K562 (cell line): ENCODE measurements at regions not wholly inside any gene's neighbourhood (a gene's known extent, or its start where the extent isn't known, plus 50 kb on each side); places are given as distances from the start of the nearest gene placed in this dataset.

ENCODE experiments used
- ATAC-seq: fragments of 200-7000 bp; cut with Tn5 transposase; 3 replicates; pipeline ENCODE4 v1.9.1; 2020; ENCODE audit warnings: moderate library complexity
- BruUV-seq: library from RNA; stranded (reverse); fragments of 400-500 nt; replicated peaks from 2 replicates; lab custom pipeline; 2021; lab: Mats Ljungman, UMichigan
- CTCF ChIA-PET: fragments of 300-600 bp; formaldehyde crosslinking; extraction: SDS; loops from one replicate; lab custom pipeline; 2021; ENCODE audit warnings: low intra/inter-chr PET ratio; lab: Yijun Ruan, JAX
- POLR2A ChIA-PET: fragments of 300-600, 350-650 bp; sonication (Branson Sonifier 250); formaldehyde crosslinking; extraction: SDS; loops from one replicate; lab custom pipeline; 2021; ENCODE audit warnings: antibody characterized with exemption, inconsistent platforms; lab: Yijun Ruan, JAX
- DNase-seq, 4 experiments: peaks; one replicate each; pipeline versions ENCODE4 v3.0.0 to v3.0.0-alpha.2; 2011 to 2018; ENCODE audit warnings: low spot score in 3 of 4, mixed read lengths in 3 of 4; ENCODE audit errors: extremely low read depth in 1 of 4
- FAIRE-seq: peaks from 2 replicates; lab custom pipeline; 2011; peaks lifted over from hg19 to GRCh38; lab: Jason Lieb, UNC
- H2AFZ ChIP-seq: 2 replicates; pipeline ENCODE4 v1.6.0; 2011; ENCODE audit warnings: low read depth, low read length, control low read depth, inconsistent platforms
- H3K27ac ChIP-seq: fragments of 200-600 bp; 3 replicates; pipeline ENCODE4 v1.8.0; 2011; ENCODE audit warnings: low read depth, mild to moderate bottlenecking, control low read depth, inconsistent platforms, low read length, moderate library complexity, mixed read lengths; ENCODE audit errors: extremely low read depth
- H3K27me3 ChIP-seq, 2 experiments: fragments of 300-600 bp in 1 of 2; 2 replicates in 1 of 2; 3 replicates in 1 of 2; pipeline versions ENCODE4 v1.6.0 to v1.8.0; 2011; ENCODE audit warnings: inconsistent platforms in 2 of 2, low read length in 2 of 2, mild to moderate bottlenecking in 1 of 2, mixed read lengths in 1 of 2, moderate library complexity in 1 of 2; ENCODE audit not compliant: control insufficient read depth in 2 of 2, insufficient read depth in 2 of 2
- H3K36me3 ChIP-seq: fragments of 300-600 bp; 3 replicates; pipeline ENCODE4 v1.8.0; 2011; ENCODE audit warnings: mild to moderate bottlenecking, low read length, inconsistent platforms; ENCODE audit not compliant: control insufficient read depth, insufficient read depth
- H3K4me1 ChIP-seq, 2 experiments: fragments of 200-600 bp in 1 of 2; replicated peaks in 1 of 2; 2 replicates in 1 of 2; 3 replicates in 1 of 2; pipeline versions ENCODE4 v1.5.1 to v1.8.0; 2011; ENCODE audit warnings: inconsistent platforms in 2 of 2, low read length in 2 of 2, mild to moderate bottlenecking in 1 of 2, mixed read lengths in 1 of 2, moderate library complexity in 1 of 2; ENCODE audit not compliant: control insufficient read depth in 2 of 2, insufficient read depth in 2 of 2
- H3K4me2 ChIP-seq: 2 replicates; pipeline ENCODE4 v1.6.1; 2011; ENCODE audit warnings: low read length, control low read depth, inconsistent platforms, mixed read lengths; ENCODE audit not compliant: insufficient read depth
- H3K4me3 ChIP-seq: fragments of 200-600 bp; sonication (generic), shearing (Covaris generic); 2 replicates; pipeline ENCODE4 v1.5.1; 2016; ENCODE audit warnings: control low read depth, inconsistent platforms
- H3K79me2 ChIP-seq: fragments of 200-600 bp; 3 replicates; pipeline ENCODE4 v1.8.0; 2011; ENCODE audit warnings: low read length, inconsistent platforms; ENCODE audit not compliant: control insufficient read depth, insufficient read depth
- H3K9ac ChIP-seq, 2 experiments: 2 replicates each; pipeline versions ENCODE4 v1.6.0 to v1.6.1; 2011; ENCODE audit warnings: low read depth in 2 of 2, low read length in 2 of 2, control low read depth in 1 of 2, inconsistent platforms in 1 of 2, mild to moderate bottlenecking in 1 of 2, mixed read lengths in 1 of 2; ENCODE audit not compliant: insufficient read depth in 1 of 2
- H3K9me1 ChIP-seq: one replicate; pipeline ENCODE4 v1.6.0; 2011; ENCODE audit warnings: inconsistent platforms, mild to moderate bottlenecking, low read length, moderate library complexity; ENCODE audit not compliant: control insufficient read depth, insufficient read depth
- H3K9me3 ChIP-seq: replicated peaks from 2 replicates; pipeline ENCODE4 v1.5.1; 2011; ENCODE audit warnings: low read depth, low read length, inconsistent platforms; ENCODE audit not compliant: control insufficient read depth, insufficient read depth
- H4K20me1 ChIP-seq: replicated peaks from 2 replicates; pipeline ENCODE4 v1.6.1; 2011; ENCODE audit warnings: low read length, inconsistent platforms, mixed read lengths; ENCODE audit not compliant: control insufficient read depth, insufficient read depth
- GTF2A2 ChIP-seq: IDR thresholded peaks from 2 replicates; pipeline ENCODE4 v1.6.1; 2016; ENCODE audit warnings: mild to moderate bottlenecking, missing genetic modification characterization, missing compliant biosample characterization
- MAFG ChIP-seq: fragments of 450-650 bp; conservative IDR thresholded peaks from 2 replicates; pipeline ENCODE4 v1.6.1; 2016; ENCODE audit warnings: missing genetic modification characterization, missing compliant biosample characterization
- ZNF224 ChIP-seq: sonication (generic); formaldehyde crosslinking; IDR thresholded peaks from 2 replicates; pipeline ENCODE4 v1.8.0; 2022; ENCODE audit warnings: mild to moderate bottlenecking, missing genetic modification reagents
- ZNF232 ChIP-seq: sonication (generic); formaldehyde crosslinking; IDR thresholded peaks from 2 replicates; pipeline ENCODE4 v1.8.0; 2022; ENCODE audit warnings: mild to moderate bottlenecking, missing genetic modification reagents
- ZNF311 ChIP-seq: fragments of 250-450 bp; sonication (Bioruptor Pico); IDR thresholded peaks from 2 replicates; pipeline ENCODE4 v1.4.0; 2020; ENCODE audit warnings: mild to moderate bottlenecking, moderate library complexity
- ZNF431 ChIP-seq: sonication (generic); formaldehyde crosslinking; IDR thresholded peaks from 2 replicates; pipeline ENCODE4 v1.8.0; 2022; ENCODE audit warnings: mild to moderate bottlenecking, missing genetic modification reagents
- WGBS: fragments of 100-300 bp; shearing (Covaris generic); methylation state at CpG from one replicate; pipeline ENCODE4 v1.1.6; 2016; ENCODE audit warnings: low coverage, mixed read lengths; ENCODE audit not compliant: insufficient coverage; ENCODE audit errors: missing lambda C conversion rate; 5-methylcytosine and 5-hydroxymethylcytosine counted together
- in situ Hi-C: fragments of 300-500 bp; cut with MboI; formaldehyde crosslinking; loops from 4 replicates; pipeline ENCODE4 v1.15.0; 2018; ENCODE audit warnings: inconsistent platforms, mixed read lengths
- intact Hi-C: fragments of 100-400 bp; cut with micrococcal nuclease; formaldehyde crosslinking; loops from 2 replicates; pipeline ENCODE4 v1.14.2; 2022
- TF ChIP-seq, protein P1 (sequence below), 2 experiments: IDR thresholded peaks in 1 of 2; conservative IDR thresholded peaks in 1 of 2; 2 replicates each; pipeline ENCODE4 v1.6.1; 2016; ENCODE audit warnings: low read depth in 2 of 2, mild to moderate bottlenecking in 1 of 2, missing compliant biosample characterization in 1 of 2, missing genetic modification characterization in 1 of 2, moderate library complexity in 1 of 2
- TF ChIP-seq, protein P2 (sequence below), 2 experiments: fragments of 450-650 bp; IDR thresholded peaks; 2 replicates each; pipeline ENCODE4 v1.6.1; 2016
- TF ChIP-seq, protein P3 (sequence below), 2 experiments: IDR thresholded peaks; 2 replicates each; pipeline ENCODE4 v1.6.1; 2011; ENCODE audit warnings: borderline replicate concordance in 1 of 2, control low read depth in 1 of 2, low read depth in 1 of 2, low read length in 1 of 2, mild to moderate bottlenecking in 1 of 2, mixed read lengths in 1 of 2, moderate library complexity in 1 of 2; ENCODE audit not compliant: insufficient read depth in 1 of 2, insufficient read length in 1 of 2, poor library complexity in 1 of 2, severe bottlenecking in 1 of 2; ENCODE audit errors: extremely low read depth in 1 of 2
- TF ChIP-seq, protein P4 (sequence below), 2 experiments: IDR thresholded peaks; 2 replicates each; pipeline ENCODE4 v1.6.1; 2012; ENCODE audit warnings: improper control_type of control experiment in 2 of 2, low read depth in 2 of 2, low read length in 2 of 2, borderline replicate concordance in 1 of 2

DNA sequence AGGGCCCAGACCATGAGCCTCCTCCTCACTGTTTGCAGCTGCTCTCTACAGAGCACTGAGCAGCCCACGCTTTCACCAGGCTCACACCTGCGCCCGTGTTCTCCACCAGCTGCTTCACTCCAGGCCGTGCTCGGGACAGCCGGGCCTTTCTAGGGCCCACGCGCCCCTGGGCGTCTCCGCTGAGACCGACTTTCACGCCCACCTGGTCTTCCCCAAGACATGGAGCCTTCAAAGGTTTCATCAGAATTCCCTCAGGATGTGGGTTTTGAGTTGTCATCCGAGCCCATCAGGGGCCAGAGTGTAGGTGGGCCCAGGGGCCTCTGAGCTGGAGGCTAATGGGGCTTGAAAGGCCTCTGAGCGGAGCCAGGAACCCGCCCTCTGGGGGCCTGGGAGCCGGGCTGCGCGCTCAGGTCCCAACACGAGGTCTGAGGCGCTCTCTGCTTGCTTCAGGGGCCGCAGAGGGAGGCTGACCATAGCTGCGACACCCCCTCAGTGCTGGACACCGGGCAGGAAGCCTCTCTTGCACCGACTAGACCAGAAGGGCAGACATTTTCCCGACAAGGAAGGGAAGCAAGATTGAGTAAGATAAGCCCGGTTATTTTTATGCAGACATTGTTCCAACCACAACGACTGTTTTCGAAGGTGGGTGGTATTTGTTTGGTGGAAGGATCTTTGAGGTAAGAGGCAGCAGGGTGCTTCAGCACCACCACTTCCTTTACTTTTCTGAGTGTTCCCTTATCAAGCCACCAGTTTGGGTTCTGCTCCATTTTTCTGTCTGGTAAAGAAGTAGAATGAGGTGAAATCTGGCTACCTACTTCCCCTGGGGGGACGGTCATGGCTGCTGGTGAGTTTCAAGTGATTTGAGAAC, 125.0 kb upstream of the FUT8 start:
- Histone ChIP-seq H3K4me1 (peaks cover 5 to 8% of the 10 kb centered on the region in 2 experiments; a peak in 4 of 5 replicates), H3K9me1 (no peaks in the 10 kb centered on the region), H3K9me3 (no peaks in the 10 kb centered on the region), H3K4me3 (no peak overlapping the region), H3K36me3 (no peaks in the 10 kb centered on the region), H3K4me2 (peak overlapping the region; percentile 5; the same call in 1 of the 2 replicates), H4K20me1 (no peaks in the 10 kb centered on the region), H3K9ac (no peak overlapping the region), H3K27ac (no peak overlapping the region), H2AFZ (peak overlapping the region; percentile 72), H3K27me3 (peaks cover 0 to 5% of the 10 kb centered on the region in 2 experiments; a peak in 1 of 5 replicates), H3K79me2 (no peaks in the 10 kb centered on the region)
- intact Hi-C loops (loop anchor here (10.0 kb wide), 1 partner anchor 317 kb away; no protein-coding TSS in a partner anchor), in situ Hi-C loops (no loop called here)
- CTCF ChIA-PET: interaction anchor here (0.7 kb wide), 1 partner anchor 63 kb away, joined by 3 read pairs; no protein-coding TSS in a partner anchor
- FAIRE-seq (no peak), DNase-seq (no peak), ATAC-seq (peak; percentile 47)
- 34% methylated on average over 17 of the region's 29 CpGs for WGBS
- BruUV-seq: no TSS peak
- POLR2A ChIA-PET: interaction anchor here (0.6 kb wide), 1 partner anchor 782 kb away, joined by 3 read pairs; no protein-coding TSS in a partner anchor
- TF ChIP-seq ZNF232 (CRISPR knock-in tag) (no peak), ZNF431 (CRISPR knock-in tag) (no peak), ZNF311 (CRISPR knock-in tag) (no peak), MAFG (tag) (no peak), GTF2A2 (tag) (no peak), ZNF224 (no peak)
- TF ChIP-seq, protein P1, sequence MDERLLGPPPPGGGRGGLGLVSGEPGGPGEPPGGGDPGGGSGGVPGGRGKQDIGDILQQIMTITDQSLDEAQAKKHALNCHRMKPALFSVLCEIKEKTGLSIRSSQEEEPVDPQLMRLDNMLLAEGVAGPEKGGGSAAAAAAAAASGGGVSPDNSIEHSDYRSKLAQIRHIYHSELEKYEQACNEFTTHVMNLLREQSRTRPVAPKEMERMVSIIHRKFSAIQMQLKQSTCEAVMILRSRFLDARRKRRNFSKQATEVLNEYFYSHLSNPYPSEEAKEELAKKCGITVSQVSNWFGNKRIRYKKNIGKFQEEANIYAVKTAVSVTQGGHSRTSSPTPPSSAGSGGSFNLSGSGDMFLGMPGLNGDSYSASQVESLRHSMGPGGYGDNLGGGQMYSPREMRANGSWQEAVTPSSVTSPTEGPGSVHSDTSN (CRISPR knock-in tag; IDR thresholded peaks at IDR 0.05; ENCODE audit: low read depth): no peak
- TF ChIP-seq, protein P1 (tag; conservative IDR thresholded peaks at IDR 0.05; ENCODE audit: low read depth): no peak
- TF ChIP-seq, protein P2, sequence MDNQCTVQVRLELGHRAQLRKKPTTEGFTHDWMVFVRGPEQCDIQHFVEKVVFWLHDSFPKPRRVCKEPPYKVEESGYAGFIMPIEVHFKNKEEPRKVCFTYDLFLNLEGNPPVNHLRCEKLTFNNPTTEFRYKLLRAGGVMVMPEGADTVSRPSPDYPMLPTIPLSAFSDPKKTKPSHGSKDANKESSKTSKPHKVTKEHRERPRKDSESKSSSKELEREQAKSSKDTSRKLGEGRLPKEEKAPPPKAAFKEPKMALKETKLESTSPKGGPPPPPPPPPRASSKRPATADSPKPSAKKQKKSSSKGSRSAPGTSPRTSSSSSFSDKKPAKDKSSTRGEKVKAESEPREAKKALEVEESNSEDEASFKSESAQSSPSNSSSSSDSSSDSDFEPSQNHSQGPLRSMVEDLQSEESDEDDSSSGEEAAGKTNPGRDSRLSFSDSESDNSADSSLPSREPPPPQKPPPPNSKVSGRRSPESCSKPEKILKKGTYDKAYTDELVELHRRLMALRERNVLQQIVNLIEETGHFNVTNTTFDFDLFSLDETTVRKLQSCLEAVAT (IDR thresholded peaks at IDR 0.05): no peak
- TF ChIP-seq, protein P3, sequence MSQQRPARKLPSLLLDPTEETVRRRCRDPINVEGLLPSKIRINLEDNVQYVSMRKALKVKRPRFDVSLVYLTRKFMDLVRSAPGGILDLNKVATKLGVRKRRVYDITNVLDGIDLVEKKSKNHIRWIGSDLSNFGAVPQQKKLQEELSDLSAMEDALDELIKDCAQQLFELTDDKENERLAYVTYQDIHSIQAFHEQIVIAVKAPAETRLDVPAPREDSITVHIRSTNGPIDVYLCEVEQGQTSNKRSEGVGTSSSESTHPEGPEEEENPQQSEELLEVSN (IDR thresholded peaks at IDR 0.05; ENCODE audit: borderline replicate concordance in 1 of 2, extremely low read depth in 1 of 2, insufficient read depth in 1 of 2, insufficient read length in 1 of 2, low read depth in 1 of 2, low read length in 1 of 2, poor library complexity in 1 of 2, severe bottlenecking in 1 of 2): peak in 1 of 2 experiments; percentile 28
- TF ChIP-seq, protein P4, sequence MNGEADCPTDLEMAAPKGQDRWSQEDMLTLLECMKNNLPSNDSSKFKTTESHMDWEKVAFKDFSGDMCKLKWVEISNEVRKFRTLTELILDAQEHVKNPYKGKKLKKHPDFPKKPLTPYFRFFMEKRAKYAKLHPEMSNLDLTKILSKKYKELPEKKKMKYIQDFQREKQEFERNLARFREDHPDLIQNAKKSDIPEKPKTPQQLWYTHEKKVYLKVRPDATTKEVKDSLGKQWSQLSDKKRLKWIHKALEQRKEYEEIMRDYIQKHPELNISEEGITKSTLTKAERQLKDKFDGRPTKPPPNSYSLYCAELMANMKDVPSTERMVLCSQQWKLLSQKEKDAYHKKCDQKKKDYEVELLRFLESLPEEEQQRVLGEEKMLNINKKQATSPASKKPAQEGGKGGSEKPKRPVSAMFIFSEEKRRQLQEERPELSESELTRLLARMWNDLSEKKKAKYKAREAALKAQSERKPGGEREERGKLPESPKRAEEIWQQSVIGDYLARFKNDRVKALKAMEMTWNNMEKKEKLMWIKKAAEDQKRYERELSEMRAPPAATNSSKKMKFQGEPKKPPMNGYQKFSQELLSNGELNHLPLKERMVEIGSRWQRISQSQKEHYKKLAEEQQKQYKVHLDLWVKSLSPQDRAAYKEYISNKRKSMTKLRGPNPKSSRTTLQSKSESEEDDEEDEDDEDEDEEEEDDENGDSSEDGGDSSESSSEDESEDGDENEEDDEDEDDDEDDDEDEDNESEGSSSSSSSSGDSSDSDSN (IDR thresholded peaks at IDR 0.05; ENCODE audit: borderline replicate concordance in 1 of 2, low read depth in 2 of 2, low read length in 2 of 2): no peak
